Fibroblast of lung (primary cell): ENCODE measurements at regions not wholly inside any gene's neighbourhood (a gene's known extent, or its start where the extent isn't known, plus 50 kb on each side); places are given as distances from the start of the nearest gene placed in this dataset.

ENCODE experiments used
- DNase-seq, 2 donors: peaks; one replicate each; pipeline versions ENCODE4 v3.0.0 to v3.0.0-alpha.2; 2010; ENCODE audit warnings: low read depth in 2 of 2
- H2AFZ ChIP-seq: 2 replicates; pipeline ENCODE4 v1.5.1; 2012; ENCODE audit warnings: low read length, control low read depth, inconsistent platforms
- H3K27ac ChIP-seq: 2 replicates; pipeline ENCODE4 v1.5.1; 2011; ENCODE audit warnings: low read length, control low read depth; ENCODE audit not compliant: insufficient read depth
- H3K27me3 ChIP-seq: 2 replicates; pipeline ENCODE4 v1.5.1; 2011; ENCODE audit warnings: mild to moderate bottlenecking, low read length; ENCODE audit not compliant: control insufficient read depth, insufficient read depth
- H3K36me3 ChIP-seq: 2 replicates; pipeline ENCODE4 v1.5.1; 2011; ENCODE audit warnings: low read length; ENCODE audit not compliant: control insufficient read depth, insufficient read depth
- H3K4me1 ChIP-seq: 2 replicates; pipeline ENCODE4 v1.5.1; 2011; ENCODE audit warnings: low read length; ENCODE audit not compliant: control insufficient read depth, insufficient read depth; ENCODE audit errors: extremely low read depth
- H3K4me2 ChIP-seq: 2 replicates; pipeline ENCODE4 v1.5.1; 2011; ENCODE audit warnings: low read length, control low read depth; ENCODE audit not compliant: insufficient read depth; ENCODE audit errors: extremely low read depth
- H3K4me3 ChIP-seq, 4 experiments: fragments of 200-600 bp in 1 of 4; sonication (generic) in 1 of 4; replicated peaks in 1 of 4; 2 replicates each; pipeline ENCODE4 v1.5.1; 2011 to 2016; ENCODE audit warnings: low read length in 4 of 4, low read depth in 3 of 4, mild to moderate bottlenecking in 3 of 4, control low read depth in 2 of 4, inconsistent platforms in 1 of 4, mixed read lengths in 1 of 4; ENCODE audit not compliant: insufficient read depth in 1 of 4; ENCODE audit errors: control extremely low read depth in 1 of 4
- H3K79me2 ChIP-seq: 2 replicates; pipeline ENCODE4 v1.5.1; 2012; ENCODE audit warnings: mild to moderate bottlenecking, low read length, inconsistent platforms; ENCODE audit not compliant: control insufficient read depth, insufficient read depth
- H3K9ac ChIP-seq: 2 replicates; pipeline ENCODE4 v1.5.1; 2011; ENCODE audit warnings: mild to moderate bottlenecking, low read length, control low read depth; ENCODE audit not compliant: insufficient read depth
- H3K9me3 ChIP-seq: 2 replicates; pipeline ENCODE4 v1.5.1; 2012; ENCODE audit warnings: low read depth, low read length; ENCODE audit not compliant: control insufficient read depth, insufficient read depth
- H4K20me1 ChIP-seq: 2 replicates; pipeline ENCODE4 v1.5.1; 2011; ENCODE audit warnings: low read length; ENCODE audit not compliant: control insufficient read depth, insufficient read depth; ENCODE audit errors: extremely low read depth
- EZH2 ChIP-seq: IDR thresholded peaks from 2 replicates; pipeline ENCODE4 v1.5.1; 2012; ENCODE audit warnings: low read length, control low read depth, mild to moderate bottlenecking; ENCODE audit errors: missing control alignments
- TF ChIP-seq, protein P1 (sequence below), 2 donors: IDR thresholded peaks in 1 of 2; conservative IDR thresholded peaks in 1 of 2; 1 replicate in 1 of 2; 2 replicates in 1 of 2; pipeline ENCODE4 v1.5.1; 2011 to 2012; ENCODE audit warnings: low read length in 2 of 2, control low read depth in 1 of 2, inconsistent platforms in 1 of 2, low read depth in 1 of 2, mild to moderate bottlenecking in 1 of 2

DNA sequence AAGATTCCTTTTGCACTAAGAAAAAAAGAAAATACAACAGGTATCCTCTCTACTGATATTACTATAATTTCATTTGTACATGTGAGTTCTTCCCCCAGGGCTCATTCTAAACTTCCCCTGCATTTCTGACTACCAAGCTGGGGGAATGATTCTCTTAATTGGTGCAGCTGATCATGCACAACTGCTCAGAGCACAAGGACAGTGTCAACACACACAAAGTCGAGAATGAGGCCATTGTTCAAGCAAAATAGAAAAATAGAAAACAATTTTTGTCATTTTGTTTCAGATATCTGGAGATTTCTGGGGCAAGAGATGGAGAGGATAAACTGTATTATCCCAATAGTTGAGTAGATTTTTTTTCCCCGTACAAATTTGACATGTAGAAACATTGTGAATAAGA, 236.3 kb downstream of the HAO1 start:
- Histone ChIP-seq H3K4me2 (no peak overlapping the region), H4K20me1 (no peaks in the 10 kb centered on the region), H3K4me1 (no peaks in the 10 kb centered on the region), H2AFZ (no peak overlapping the region), H3K27me3 (no peaks in the 10 kb centered on the region), H3K36me3 (no peaks in the 10 kb centered on the region), H3K27ac (no peak overlapping the region), H3K79me2 (no peaks in the 10 kb centered on the region), H3K9me3 (no peaks in the 10 kb centered on the region), H3K4me3 (no peak overlapping the region), H3K9ac (no peak overlapping the region)
- DNase-seq = no peak
- TF ChIP-seq EZH2 = no peak
- TF ChIP-seq, protein P1, sequence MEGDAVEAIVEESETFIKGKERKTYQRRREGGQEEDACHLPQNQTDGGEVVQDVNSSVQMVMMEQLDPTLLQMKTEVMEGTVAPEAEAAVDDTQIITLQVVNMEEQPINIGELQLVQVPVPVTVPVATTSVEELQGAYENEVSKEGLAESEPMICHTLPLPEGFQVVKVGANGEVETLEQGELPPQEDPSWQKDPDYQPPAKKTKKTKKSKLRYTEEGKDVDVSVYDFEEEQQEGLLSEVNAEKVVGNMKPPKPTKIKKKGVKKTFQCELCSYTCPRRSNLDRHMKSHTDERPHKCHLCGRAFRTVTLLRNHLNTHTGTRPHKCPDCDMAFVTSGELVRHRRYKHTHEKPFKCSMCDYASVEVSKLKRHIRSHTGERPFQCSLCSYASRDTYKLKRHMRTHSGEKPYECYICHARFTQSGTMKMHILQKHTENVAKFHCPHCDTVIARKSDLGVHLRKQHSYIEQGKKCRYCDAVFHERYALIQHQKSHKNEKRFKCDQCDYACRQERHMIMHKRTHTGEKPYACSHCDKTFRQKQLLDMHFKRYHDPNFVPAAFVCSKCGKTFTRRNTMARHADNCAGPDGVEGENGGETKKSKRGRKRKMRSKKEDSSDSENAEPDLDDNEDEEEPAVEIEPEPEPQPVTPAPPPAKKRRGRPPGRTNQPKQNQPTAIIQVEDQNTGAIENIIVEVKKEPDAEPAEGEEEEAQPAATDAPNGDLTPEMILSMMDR (conservative IDR thresholded peaks at IDR 0.05 in 1 of 2, IDR thresholded peaks at IDR 0.05 in 1 of 2; ENCODE audit: low read depth in 1 of 2, low read length in 2 of 2) = no peak

DNA sequence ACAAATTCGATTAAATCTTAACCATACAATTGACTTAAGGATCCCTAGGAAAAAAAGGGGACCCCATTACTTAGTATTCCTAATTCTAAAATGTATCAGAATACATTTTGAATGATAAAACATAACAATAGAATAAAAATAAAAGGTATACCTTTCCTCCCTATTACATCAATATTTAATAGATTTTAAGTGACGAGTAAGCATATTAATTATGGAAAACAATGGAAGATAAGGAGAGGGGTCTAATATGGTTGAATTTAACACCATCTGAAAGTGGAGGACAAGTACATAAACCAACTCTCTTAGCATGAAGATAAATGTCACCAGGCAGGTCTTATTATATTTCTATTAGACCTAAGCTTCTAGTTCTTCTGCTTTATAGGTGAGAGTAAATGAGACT, 232.1 kb downstream of the HAO1 start:
- Histone ChIP-seq H3K4me2 (no peak overlapping the region), H3K9ac (no peak overlapping the region), H3K9me3 (no peaks in the 10 kb centered on the region), H3K79me2 (no peaks in the 10 kb centered on the region), H3K4me3 (no peak overlapping the region), H3K27ac (no peak overlapping the region), H3K4me1 (no peaks in the 10 kb centered on the region), H3K27me3 (no peaks in the 10 kb centered on the region), H4K20me1 (no peaks in the 10 kb centered on the region), H2AFZ (no peak overlapping the region), H3K36me3 (no peaks in the 10 kb centered on the region)
- DNase-seq = no peak
- no peak for TF ChIP-seq EZH2
- TF ChIP-seq, protein P1 (conservative IDR thresholded peaks at IDR 0.05 in 1 of 2, IDR thresholded peaks at IDR 0.05 in 1 of 2; ENCODE audit: low read depth in 1 of 2, low read length in 2 of 2) = no peak

DNA sequence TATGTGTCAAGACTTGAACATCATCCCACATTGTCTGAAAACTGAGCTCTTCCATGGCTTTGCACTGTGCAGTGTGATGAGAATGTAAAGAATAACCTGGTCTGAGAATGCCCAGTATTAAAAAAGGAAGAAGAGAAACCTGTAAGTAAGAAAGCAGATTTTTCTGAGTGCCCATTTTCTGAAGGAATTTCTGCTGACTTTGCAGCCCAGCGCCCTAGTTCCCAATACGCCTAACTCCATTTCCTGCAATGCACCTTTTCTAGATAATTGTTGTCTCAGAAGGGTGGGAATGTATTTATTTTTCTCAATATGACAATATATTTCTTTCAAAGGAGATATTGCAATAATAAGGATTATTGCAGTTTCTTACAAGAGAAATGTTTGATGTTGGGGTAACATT, 231.5 kb downstream of the HAO1 start:
- no peak overlapping the region for H3K4me2 ChIP-seq
- DNase-seq = no peak
- no peaks in the 10 kb centered on the region for H3K9me3 ChIP-seq
- H3K27ac ChIP-seq = no peak overlapping the region
- no peak for TF ChIP-seq EZH2
- TF ChIP-seq, protein P1 (conservative IDR thresholded peaks at IDR 0.05 in 1 of 2, IDR thresholded peaks at IDR 0.05 in 1 of 2; ENCODE audit: low read depth in 1 of 2, low read length in 2 of 2) = no peak
- H4K20me1 ChIP-seq = no peaks in the 10 kb centered on the region
- H3K36me3 ChIP-seq = no peaks in the 10 kb centered on the region
- H2AFZ ChIP-seq = no peak overlapping the region
- H3K4me1 ChIP-seq = no peaks in the 10 kb centered on the region
- no peaks in the 10 kb centered on the region for H3K79me2 ChIP-seq
- H3K4me3 ChIP-seq = no peak overlapping the region
- H3K9ac ChIP-seq = no peak overlapping the region
- H3K27me3 ChIP-seq = no peaks in the 10 kb centered on the region
